GM12801 (cell line): ENCODE measurements at regions not wholly inside any gene's neighbourhood (a gene's known extent, or its start where the extent isn't known, plus 50 kb on each side); places are given as distances from the start of the nearest gene placed in this dataset.

Experiments used
- CTCF ChIP-seq: IDR thresholded peaks from one replicate; pipeline ENCODE4 v1.5.1; 2011; ENCODE audit warnings: control low read depth; ENCODE audit not compliant: insufficient read length; ENCODE audit errors: extremely low read depth

- TF ChIP-seq CTCF = no peak
Measured at GRCh38 chr16:9412031-9412914, 320.8 kb downstream of the HAPSTR1 start.

GRCh38 chr16:9412915-9413264 lies 321.4 kb downstream of the HAPSTR1 start:
- no peak for TF ChIP-seq CTCF

GRCh38 chr16:9415545-9415944 lies 324.1 kb downstream of the HAPSTR1 start:
- no peak for TF ChIP-seq CTCF

GRCh38 chr16:9417898-9418297 lies 326.5 kb downstream of the HAPSTR1 start:
- TF ChIP-seq CTCF = no peak

- no peak for TF ChIP-seq CTCF
Measured at GRCh38 chr16:9419161-9419560, 327.7 kb downstream of the HAPSTR1 start.

- no peak for TF ChIP-seq CTCF
Measured at GRCh38 chr16:9422762-9423513, 331.5 kb downstream of the HAPSTR1 start.

- TF ChIP-seq CTCF = no peak
Measured at GRCh38 chr16:9425236-9425635, 333.8 kb downstream of the HAPSTR1 start.
